Stimulated activated CD8-positive, alpha-beta memory T cell treated with anti-CD3 and anti-CD28 coated beads, Interleukin-7, amount 100 ng/mL, for 4 hours (primary cell): ENCODE measurements at regions not wholly inside any gene's neighbourhood (a gene's known extent, or its start where the extent isn't known, plus 50 kb on each side); places are given as distances from the start of the nearest gene placed in this dataset.
"Not testable (repeated sequence)": the region's sequence is repeated elsewhere in the genome, so short reads cannot be mapped to it uniquely, and the experiment has no call there.

Experiments
- DNase-seq, 2 donors: peaks; one replicate each; pipeline ENCODE4 v3.0.0-alpha.2; 2020; ENCODE audit warnings: low read depth in 2 of 2

- no peak for DNase-seq
Observed at GRCh38 chr6:142637624-142638351, 307.2 kb downstream of the HIVEP2 start.

- DNase-seq, result no peak
Observed at GRCh38 chr6:142642651-142643050, 302.3 kb downstream of the HIVEP2 start.

GRCh38 chr6:142644866-142645265 is 300.1 kb downstream of the HIVEP2 start:
- DNase-seq, result no peak

GRCh38 chr6:142645663-142646062 is 299.3 kb downstream of the HIVEP2 start:
- no peak for DNase-seq

- no peak for DNase-seq
Observed at GRCh38 chr6:142647449-142648035, 297.4 kb downstream of the HIVEP2 start.

GRCh38 chr6:142648036-142648451 is 296.9 kb downstream of the HIVEP2 start:
- no peak for DNase-seq

- no peak for DNase-seq
Observed at GRCh38 chr6:142648526-142648925, 296.4 kb downstream of the HIVEP2 start.

- DNase-seq, result not testable (repeated sequence)
Observed at GRCh38 chr6:142649438-142650234, 295.3 kb downstream of the HIVEP2 start.

- DNase-seq, result no peak
Observed at GRCh38 chr6:142651384-142651783, 293.6 kb downstream of the HIVEP2 start.

GRCh38 chr6:142653710-142654420 is 291.1 kb downstream of the HIVEP2 start:
- no peak for DNase-seq

GRCh38 chr6:142659661-142660060 is 285.3 kb downstream of the HIVEP2 start:
- no peak for DNase-seq

GRCh38 chr6:142665393-142665792 is 279.6 kb downstream of the HIVEP2 start:
- no peak for DNase-seq

- no peak for DNase-seq
Observed at GRCh38 chr6:142666599-142667185, 278.3 kb downstream of the HIVEP2 start.

GRCh38 chr6:142669471-142670351 is 275.3 kb downstream of the HIVEP2 start:
- no peak for DNase-seq

GRCh38 chr6:142671791-142672190 is 273.2 kb downstream of the HIVEP2 start:
- no peak for DNase-seq

GRCh38 chr6:142675517-142675916 is 269.5 kb downstream of the HIVEP2 start:
- no peak for DNase-seq

- no peak for DNase-seq
Observed at GRCh38 chr6:142676027-142676443, 268.9 kb downstream of the HIVEP2 start.

GRCh38 chr6:142676647-142677192 is 268.3 kb downstream of the HIVEP2 start:
- DNase-seq, result no peak

- no peak for DNase-seq
Observed at GRCh38 chr6:142679907-142680700, 264.9 kb downstream of the HIVEP2 start.

- no peak for DNase-seq
Observed at GRCh38 chr6:142681099-142681498, 263.9 kb downstream of the HIVEP2 start.
